HG03442 (cell line): ENCODE measurements at regions not wholly inside any gene's neighbourhood (a gene's known extent, or its start where the extent isn't known, plus 50 kb on each side); places are given as distances from the start of the nearest gene placed in this dataset.
"Not testable (repeated sequence)": the region's sequence is repeated elsewhere in the genome, so short reads cannot be mapped to it uniquely, and the experiment has no call there.

Experiments used
- ATAC-seq: cut with Tn5 transposase; IDR thresholded peaks from one replicate; pipeline ENCODE4 v1.9.1; 2021; ENCODE audit warnings: mild to moderate bottlenecking, moderate library complexity; ENCODE audit not compliant: unreplicated experiment

DNA sequence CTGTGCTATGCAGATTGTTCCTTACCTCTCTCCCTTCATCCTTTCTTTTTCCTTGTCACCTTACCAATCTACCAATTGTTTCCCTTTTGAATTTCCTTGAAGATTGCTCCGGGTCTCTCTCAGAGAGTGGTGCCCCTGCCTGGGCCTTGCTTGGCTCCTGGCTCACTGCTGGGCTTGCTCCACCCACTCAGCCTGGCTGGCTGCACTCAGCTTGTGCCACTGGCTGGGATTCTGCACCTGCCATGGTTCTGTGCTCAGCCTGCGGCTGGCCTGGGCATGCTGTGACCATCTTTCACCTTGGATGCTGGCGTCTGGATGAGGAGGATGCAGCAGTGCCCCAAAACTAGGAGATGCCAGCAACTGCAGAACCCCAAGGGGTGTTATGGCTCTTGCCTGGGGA lies 463.9 kb upstream of the CXADR start:
- ATAC-seq = no peak

DNA sequence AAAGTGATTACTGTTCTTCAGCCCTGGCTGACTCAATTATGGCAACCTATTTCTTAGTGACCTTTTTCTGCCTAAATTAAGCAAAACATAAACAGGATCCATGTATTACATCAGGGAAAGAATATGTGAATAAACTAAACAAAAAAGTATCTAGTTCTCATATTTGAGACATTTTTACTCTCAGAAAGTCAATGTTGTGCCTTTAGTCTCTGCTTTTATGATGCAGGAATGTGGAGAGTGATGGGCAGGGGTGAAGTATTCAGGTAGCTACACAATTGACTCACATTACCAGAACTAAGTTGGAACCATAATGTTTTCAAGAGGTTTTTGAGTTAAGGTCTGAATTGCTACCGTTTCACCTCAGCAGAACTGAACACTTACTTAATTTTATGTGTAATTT lies 462.7 kb upstream of the CXADR start:
- ATAC-seq = no peak

GRCh38 chr21:17050646-17051045 lies 462.2 kb upstream of the CXADR start:
- no peak for ATAC-seq

DNA sequence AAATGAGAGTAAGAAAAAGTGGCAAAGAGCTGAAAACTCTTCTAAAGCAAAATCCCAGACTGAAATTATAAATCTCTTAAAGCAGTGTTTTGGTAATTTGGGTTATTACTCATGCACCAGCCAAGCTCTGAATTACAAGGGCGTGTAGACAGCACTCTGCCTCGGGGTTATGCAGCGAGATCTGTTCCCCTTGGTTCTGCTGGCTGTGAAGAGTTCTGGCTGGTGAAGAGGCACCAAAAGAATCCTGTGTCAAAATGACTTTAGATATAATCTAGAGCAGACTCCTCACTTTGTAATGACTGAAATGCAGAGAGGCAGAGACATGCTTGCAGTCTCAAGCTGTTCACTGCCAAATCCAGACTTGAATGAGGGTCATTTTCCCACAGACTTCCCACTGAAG lies 461.8 kb upstream of the CXADR start:
- no peak for ATAC-seq

DNA sequence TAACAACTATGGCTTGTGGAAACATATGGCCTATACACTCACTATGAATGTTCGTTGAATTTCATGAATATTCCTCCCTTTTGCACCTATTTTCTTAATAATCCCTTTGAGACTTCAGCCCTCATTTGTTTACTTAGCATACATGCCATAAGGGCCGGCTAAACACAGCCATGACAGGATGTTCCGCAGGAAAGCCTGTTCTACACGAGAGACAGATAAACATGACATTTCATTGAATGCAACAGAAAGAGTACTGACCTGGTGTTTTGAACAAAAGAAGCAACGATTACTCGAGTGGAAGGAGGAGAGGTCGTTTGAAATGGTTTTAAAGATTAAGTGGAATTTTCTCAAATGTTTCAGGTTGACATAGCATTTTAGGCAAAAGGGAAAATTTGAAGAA lies 459.5 kb upstream of the CXADR start:
- no peak for ATAC-seq

GRCh38 chr21:17059936-17060335 lies 452.9 kb upstream of the CXADR start:
- ATAC-seq = no peak

DNA sequence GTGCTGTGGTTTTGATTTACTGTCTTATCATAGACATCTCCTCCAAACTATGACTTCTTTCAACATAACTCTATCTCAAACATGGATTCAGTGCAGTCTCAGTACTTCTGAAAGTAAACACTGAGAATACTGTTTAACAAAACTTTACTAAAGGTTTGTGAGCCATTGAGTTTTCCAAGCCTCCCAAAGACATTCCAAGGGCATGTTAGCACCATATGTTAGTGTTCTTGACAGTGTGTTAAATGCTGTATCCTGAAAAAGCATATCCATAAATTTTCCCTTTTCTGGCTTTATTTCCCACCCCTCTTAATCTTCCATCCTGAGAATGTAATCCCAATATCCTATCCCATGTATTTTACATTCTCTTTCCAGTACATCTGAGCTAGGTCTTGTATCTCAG lies 446.8 kb upstream of the CXADR start:
- no peak for ATAC-seq

- no peak for ATAC-seq
Observed at GRCh38 chr21:17071093-17071492, 441.8 kb upstream of the CXADR start.

DNA sequence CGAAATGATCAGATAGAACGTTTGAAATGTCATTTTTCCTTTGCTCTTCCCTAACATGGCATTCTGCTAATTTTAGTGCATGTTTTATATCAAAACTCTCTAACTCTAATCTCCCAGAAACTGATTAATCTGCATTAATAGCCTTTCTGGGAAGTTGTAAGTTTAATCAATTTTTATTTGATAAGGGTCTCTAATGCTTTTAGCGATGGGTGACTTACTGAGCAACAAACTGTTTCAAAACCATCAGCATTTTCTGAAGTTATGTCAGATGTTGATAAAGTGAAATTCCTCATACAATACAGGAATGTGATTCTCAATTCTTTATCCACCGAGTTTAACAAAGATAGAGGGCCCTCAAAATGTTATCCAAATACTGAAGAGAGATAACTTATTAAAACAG lies 431.6 kb upstream of the CXADR start:
- ATAC-seq = no peak

DNA sequence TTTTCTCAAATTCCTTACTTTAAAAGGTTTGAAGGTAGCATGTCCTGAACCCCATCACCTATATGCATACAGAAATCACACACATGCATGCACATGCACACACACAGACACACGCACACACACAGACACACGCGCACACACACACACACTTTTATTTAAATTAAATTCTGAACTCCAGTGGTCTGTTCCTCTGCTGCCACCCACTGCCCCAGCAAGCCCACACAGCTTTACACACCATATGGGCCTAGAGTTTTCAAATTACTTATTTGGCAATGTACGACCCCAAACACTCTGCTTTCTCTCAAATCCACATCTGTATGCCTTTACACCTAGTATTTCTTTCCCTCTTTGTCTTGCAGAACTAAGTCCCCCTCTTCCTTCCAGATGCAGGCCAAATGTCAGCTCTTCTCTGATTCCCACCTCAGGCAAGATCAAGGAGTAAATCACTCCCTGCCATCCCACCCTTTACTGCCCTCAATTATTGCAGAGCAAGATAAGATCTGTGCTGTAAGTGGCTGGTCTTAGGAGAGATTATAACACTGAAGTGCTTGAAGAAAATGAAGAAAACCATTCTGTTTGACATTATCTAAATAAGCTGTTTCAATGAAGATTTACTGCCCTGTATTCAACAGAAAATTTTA lies 429.9 kb upstream of the CXADR start:
- ATAC-seq = no peak

DNA sequence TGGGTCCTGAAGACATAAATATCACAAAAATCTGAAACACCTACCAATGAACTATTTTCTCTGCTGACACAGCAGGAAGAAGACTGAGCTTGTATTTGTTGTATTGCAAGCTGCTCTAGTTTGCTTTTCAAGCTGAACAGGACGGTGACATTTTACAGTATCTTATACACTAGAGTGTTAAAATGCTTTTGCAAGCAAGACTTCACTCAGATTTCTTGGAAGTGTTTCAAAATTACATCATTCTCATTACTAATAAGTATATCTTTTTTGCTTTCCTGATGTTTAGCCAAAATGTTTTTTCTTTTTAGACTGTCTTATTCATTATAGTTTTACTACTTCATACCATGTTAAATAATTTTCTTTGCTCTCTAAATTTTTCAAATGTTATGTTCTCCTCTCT lies 427.1 kb upstream of the CXADR start:
- ATAC-seq = no peak

GRCh38 chr21:17088500-17088899 lies 424.3 kb upstream of the CXADR start:
- ATAC-seq = no peak

GRCh38 chr21:17089091-17089491 lies 423.8 kb upstream of the CXADR start:
- no peak for ATAC-seq

GRCh38 chr21:17101696-17102095 lies 411.1 kb upstream of the CXADR start:
- ATAC-seq = no peak

DNA sequence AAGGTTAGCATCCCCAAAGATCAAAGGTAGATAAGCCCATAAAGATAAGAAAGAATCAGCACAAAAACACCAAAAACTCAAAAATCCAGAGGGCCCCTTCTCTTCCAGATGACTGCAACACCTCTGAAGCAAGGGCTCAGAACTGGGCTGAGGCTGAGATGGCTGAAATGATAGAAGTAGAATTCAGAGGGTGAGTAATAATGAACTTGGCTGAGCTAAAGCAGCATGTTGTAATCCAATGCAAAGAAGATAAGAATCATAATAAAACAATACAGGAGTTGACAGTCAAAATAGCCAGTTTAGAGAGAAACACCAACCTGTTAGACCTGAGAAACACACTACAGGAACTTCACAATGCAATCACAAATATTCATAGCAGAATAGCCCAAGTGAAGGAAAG lies 406.9 kb upstream of the CXADR start:
- ATAC-seq = no peak

DNA sequence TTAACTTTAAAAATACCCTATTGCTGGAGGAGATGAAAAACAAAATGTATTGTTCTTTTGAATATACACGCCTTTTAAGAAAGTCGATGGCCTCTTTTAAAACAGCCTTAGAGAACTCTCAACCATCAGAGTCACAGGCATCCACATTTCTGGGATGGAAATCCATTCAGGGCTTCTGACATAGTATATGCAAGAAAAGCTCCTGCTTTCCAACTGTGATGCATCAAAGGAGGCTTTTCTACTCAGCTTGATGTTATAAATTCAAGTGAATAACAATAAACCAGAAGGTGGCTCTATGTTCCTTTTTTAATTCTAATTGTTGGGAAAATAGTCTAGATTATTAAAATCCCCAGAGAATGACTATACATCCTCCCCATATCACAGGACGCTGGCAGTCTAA lies 398.8 kb upstream of the CXADR start:
- no peak for ATAC-seq

DNA sequence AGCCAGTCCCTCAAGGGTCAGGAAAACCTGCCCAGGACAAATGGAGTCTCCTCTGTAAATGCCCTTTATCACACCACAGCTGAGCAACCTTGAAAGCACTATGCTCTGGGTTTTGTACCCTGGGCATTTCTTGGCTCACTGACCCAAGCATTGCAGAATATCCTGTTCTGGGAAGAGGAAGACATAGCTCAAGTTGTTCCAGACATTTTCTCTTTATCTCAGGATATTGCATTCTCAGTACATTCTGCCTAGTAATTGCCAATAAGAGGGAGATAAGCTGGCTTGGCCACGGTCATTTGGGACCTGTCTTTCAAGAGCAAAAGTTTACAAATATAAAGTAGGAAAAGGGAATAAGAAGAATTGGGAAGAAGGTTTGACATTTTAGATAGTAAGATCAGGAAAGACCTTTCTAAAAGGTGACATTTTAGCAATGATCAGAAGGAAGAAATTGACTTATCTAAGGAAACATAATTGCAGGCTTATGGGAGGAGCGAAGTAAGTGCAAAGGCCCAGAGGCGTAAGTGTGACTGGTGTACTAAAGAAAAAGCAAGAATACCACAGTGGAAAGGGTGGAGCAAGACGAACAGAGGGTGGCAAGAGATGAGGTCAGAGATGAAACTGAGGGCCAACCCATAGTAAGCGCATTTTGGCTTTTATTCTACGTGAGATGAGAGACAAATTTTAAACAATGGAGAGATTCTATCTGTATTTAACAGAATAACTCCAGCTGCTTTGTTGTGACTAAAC lies 394.0 kb upstream of the CXADR start:
- ATAC-seq = no peak

DNA sequence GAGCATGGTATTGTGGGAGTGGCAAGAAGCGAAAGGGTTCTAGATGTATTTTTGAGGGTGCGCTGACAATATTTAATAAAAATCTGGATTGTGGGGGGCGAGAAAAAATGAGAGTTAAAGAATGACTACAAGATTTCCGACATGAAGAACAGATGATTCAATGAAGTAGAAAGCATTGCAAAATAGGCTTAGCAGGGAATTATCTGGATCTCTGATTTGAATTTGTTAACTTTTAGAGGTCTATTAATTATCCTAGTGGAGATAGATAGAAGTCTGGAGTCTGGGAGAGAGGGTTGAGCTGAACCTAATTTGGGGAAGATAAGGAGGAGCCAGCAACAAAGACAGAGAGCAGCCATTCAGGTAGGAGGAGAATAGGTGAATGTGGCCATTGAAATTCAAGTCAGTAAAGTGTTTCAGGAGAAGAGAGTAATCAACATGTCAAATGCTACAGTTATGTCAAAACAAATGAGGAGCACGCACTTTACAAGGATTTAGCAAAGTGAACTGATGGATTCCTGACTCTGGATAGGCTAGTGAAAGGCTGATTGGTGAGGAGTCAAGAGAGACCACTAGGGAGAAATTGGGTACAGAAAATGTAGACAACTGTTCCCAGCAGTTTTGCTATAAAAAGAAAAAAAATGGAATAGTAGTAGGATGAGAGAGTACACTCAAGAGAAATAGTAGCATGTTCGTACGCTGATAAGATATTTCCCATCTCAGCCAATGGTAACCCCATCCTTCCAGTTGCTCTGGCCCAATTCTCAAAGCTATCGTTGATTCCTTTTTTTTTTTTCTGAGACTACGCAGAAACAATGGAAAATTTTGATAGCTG lies 393.2 kb upstream of the CXADR start:
- no peak for ATAC-seq

GRCh38 chr21:17127395-17127794 lies 385.4 kb upstream of the CXADR start:
- ATAC-seq = not testable (repeated sequence)

DNA sequence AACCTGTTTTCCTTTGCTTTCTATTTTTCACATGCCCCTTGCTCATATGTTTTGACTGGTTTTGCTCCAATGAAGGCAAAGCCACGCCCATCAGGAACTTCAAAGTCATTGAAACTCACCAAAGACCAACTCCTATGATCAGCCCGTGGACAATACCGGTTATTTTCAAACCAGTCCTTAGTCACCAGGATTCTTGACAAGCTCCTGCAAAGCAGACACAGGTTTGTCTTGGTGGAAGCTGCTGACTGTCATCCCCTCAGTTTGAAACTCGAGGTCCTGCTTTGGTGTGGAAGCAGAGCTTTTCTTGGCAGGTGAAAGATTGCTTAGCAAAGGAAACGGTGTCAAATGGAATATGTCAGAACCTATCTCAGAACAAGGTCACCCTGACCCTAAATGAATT lies 384.7 kb upstream of the CXADR start:
- ATAC-seq = no peak

DNA sequence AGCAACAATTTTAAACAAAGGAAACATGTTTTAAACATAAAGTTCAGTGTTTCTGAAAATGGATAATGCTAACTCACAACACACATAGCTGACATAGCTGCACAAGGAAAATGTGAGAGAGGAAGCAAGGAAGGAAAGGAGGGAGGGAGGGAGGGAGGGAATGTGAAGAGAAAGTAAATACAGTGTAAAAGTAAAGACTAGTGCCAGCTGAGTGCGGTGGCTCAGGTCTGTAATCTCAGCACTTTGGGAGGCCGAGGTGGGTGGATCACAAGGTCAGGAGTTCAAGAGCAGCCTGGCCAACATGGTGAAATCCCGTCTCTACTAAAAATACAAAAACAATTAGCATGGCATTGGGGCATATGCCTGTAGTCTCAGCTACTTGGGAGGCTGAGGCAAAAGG lies 373.7 kb upstream of the CXADR start:
- not testable (repeated sequence) for ATAC-seq

GRCh38 chr21:17139696-17140095 lies 373.1 kb upstream of the CXADR start:
- ATAC-seq = no peak
